ENCODE measurements at regions not wholly inside any gene's neighbourhood (a gene's known extent, or its start where the extent isn't known, plus 50 kb on each side); places are given as distances from the start of the nearest gene placed in this dataset.

DNA sequence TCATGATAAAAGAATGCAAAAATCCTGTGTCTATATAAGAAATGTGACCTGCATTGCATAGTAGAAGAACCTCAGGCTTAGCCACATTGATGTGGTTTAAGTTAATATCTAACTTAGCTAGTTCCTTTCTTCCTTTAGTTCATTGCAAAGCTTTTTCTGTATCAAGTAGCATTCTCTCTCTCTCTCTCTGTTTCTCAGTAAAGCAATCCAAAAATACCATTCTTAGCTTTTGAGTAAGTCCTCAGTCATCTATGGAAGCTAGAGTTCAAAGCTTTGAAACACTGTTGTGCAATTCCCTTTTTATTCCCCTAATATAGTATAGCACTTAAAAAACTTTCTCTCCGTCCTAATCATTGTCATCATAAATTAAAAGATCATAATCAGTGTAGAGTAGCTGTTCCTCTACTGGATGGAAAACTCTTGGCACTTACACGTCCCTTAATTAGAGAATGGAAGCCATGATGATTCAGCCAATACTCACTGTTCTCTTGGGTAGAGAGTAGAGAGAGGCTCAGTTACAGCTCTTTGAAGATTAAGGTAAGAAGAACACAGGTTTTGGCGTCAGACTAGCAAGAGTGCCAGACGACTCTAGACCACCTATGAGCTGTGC is 350.3 kb upstream of the LYPLAL1 start:
- no peak for DNase-seq (ENCODE audit: low spot score)

DNA sequence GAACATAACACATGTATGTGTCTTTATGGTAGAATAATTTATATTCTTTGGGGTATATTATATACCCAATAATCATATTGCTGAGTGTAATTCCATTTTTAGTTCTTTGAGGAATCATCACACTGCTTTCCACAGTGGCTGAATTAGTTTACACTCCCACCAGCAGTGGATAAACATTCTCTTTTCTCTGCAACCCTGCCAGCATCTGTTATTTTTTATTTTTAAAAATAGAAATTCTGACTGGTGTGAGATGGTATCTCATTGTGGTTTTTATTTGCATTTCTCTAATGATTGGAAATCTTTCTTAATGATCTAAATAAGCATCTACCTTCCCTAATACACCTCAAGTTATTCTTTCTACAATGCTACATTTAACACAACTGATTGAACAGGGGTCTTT is 346.2 kb upstream of the LYPLAL1 start:
- no peak for DNase-seq (ENCODE audit: low spot score)

DNA sequence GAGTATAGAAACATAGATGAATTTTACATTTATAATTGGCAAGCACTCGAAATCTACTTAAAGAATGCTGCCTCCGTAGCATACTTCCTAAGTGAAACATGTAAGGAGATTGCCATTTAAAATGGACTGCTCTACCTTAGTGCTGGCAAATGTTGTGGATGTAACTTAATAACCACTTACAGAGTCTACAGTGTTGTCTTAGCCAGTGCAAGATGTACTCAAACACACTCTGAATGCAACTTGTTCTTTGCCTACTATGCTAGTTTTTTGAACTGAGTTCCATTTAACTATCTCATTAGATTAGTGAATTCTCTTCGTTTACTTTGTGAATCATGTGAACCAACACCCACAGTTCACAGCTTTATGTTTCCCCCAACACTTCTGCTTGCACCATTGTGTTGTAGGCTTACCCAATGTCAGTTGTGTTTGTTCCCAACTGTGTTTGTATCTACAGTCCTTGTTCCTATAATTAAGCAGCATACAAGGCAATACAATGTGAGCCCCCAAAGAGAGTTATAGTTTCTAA is 345.5 kb upstream of the LYPLAL1 start:
- DNase-seq (ENCODE audit: low spot score), result no peak

- DNase-seq (ENCODE audit: low spot score), result no peak
Measured at GRCh38 chr1:218829097-218829496, 344.6 kb upstream of the LYPLAL1 start.

DNA sequence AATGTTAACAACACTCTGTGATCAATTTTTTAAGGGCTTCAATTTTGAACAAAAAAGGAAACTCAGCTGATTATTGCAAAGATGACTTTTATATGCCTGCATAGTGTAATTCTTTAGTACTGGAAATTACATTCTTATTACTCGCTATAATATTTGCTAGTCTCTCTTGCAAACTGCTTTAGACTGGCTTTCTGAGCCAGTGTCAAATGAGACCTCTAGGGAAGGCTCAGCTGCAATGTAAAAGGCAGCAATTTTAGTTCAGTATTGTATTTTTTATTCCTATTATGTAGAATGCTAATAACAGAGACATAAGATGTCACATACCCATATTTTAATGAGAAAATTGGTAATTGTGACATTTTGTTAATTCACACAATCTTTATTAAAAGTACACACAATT is 338.1 kb upstream of the LYPLAL1 start:
- DNase-seq (ENCODE audit: low spot score), result no peak

DNA sequence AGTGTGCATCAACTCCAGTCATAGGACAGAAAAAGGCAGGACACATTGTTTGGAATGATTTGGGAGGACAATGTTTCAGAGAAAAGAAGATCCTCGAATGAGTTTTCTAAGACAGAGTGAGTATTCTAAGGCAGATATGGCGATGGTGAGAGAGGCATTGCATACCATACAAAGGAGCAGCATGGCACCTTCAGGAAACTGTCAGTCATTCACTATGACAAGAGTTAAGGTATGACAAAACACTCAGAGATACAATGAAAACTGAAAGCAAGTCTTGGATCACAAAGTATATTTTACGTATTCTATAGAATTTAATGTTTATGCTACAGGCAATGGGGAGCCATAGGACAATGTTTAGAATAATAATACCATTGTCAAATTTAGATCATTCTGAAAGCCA is 337.4 kb upstream of the LYPLAL1 start:
- no peak for DNase-seq (ENCODE audit: low spot score)

GRCh38 chr1:218837051-218837450 is 336.6 kb upstream of the LYPLAL1 start:
- no peak for DNase-seq (ENCODE audit: low spot score)

DNA sequence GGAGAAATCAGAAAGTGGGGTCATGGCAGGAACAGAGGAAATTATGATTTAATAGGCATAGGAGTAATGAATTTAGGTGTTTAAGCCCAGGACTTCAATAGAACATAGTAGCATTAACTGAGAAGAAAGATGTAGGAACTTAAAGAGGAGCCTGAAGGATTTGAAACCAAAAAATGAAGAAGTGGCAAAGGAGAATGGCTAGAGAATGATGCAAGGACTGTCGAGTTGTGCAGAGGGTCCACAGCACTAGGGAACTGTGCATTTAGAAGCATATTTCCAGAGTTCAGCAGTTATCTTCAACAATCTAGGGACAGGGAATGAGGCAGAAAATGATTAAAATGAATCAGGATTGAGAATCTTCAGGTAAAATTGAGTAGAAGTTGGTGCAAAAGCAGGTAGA is 328.1 kb upstream of the LYPLAL1 start:
- DNase-seq (ENCODE audit: low spot score), result no peak

DNA sequence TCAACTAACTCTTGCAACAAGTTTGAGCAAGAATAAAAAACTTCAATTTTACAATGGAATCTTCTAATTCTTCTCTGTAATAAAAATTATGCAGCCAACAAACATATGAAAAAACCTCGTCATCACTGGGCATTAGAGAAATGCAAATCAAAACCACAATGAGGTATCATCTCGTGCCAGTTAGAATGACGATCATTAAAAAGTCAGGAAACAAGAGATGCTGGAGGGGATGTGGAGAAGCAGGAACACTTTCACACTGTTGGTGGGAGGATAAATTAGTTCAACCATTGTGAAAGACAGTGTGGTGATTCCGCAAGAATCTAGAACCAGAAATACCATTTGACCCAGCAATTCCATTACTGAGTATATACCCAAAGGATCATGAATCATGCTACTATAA is 327.5 kb upstream of the LYPLAL1 start:
- DNase-seq (ENCODE audit: low spot score), result no peak

DNA sequence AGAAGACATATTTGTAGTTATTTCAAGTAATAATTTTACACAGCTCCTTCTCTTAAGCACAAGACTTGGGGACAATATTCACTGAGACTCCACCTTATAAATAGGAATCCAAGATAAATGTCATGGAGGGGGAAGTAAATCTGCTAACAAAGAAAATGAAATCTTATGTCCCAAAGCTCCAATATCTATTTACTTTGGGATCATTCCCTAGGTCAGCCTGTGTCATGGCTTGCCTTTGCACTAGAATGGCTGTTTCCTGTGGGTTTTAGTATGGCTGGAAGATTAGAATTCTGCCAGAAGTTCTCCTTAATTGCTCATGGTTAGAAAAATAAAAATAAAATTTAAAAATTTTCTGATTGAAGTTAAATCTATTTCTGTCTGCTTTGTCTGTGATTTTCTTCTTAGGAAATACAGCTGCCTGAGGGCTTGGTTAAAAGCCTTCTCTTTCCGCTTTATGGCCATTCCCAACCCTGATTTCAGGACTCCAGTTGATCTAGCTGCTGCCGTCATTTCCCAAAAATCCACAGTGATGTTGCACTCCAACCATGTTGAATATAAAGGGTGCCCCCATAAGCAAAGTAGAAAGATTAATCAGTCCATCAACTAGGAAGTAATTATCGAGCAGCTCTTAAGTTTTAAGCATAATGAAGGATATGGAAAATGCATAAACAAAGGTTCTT is 326.4 kb upstream of the LYPLAL1 start:
- DNase-seq (ENCODE audit: low spot score), result no peak

DNA sequence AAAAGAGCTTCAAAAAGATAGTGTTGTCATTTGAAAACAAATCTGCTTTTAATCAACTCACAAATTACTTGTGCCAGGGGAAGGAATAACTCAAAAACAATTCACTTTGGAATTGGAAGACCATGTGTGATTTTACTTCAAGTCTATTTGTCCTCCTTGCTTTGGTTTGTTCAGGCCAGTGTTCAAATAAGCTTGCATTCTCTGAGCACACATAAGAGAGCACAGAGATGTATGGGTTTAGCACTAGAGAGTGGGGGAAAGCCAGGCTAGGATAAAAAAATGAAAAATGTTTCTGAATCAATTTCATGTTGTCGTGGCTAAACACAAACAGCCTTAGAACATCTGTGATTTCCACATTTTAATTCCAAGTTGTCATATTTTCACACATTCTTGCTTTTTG is 325.7 kb upstream of the LYPLAL1 start:
- DNase-seq (ENCODE audit: low spot score), result no peak

DNA sequence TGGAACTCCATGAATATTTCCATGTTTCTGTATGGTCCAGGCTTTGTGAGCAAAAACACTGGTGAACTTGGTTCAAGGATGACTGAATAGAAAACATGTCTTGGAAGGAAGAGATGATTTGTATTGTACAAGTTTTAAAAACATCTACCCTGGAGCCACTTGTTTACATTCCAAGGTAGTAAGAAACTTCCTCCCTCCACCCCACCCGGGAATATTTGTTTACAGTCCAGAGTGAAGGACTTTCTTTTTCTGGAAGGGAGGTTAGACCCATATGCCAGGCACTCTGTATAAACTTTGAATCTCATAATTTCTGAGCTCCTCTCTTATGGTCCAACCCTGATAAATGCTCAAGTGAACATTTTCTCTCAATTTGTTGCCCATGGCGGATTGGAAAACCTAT is 323.3 kb upstream of the LYPLAL1 start:
- no peak for DNase-seq (ENCODE audit: low spot score)

- no peak for DNase-seq (ENCODE audit: low spot score)
Measured at GRCh38 chr1:218851586-218851985, 322.1 kb upstream of the LYPLAL1 start.

DNA sequence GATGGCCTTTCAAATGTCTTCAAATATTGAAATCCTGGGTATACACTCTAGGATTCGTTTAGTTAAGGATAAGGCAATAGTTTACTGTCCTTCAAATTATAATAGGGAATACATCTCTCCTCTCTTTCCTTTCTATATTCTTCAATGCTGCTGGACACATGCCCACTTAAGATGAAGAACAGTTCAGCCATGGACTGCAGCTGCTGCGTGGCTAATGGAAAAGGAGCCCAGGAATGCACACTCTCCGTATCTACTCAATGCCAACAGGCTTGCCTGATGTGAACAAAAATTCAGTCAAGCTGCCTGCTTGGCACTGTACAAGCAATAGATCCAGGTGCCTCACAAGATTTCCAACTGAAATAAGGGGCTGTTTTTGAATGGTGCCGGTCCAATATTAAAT is 321.2 kb upstream of the LYPLAL1 start:
- no peak for DNase-seq (ENCODE audit: low spot score)

DNA sequence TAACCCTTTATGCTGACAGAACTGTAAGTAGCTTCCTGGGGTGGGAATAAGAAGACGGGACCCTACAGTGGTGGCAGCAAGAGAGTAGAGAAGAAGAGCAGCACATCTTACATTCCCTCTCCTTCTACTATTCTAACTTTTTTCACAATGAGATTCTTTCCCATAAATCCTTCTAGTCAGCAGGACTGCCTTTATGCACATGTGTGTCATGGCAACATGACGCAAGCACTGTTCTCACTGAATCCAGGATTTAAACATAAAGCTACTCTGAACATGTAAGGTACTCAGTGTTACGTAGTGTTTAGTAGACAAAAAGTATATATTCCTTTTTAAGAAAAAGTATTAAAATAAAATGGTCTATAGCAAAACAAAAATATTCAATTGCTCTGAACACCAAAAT is 309.7 kb upstream of the LYPLAL1 start:
- DNase-seq (ENCODE audit: low spot score), result no peak

DNA sequence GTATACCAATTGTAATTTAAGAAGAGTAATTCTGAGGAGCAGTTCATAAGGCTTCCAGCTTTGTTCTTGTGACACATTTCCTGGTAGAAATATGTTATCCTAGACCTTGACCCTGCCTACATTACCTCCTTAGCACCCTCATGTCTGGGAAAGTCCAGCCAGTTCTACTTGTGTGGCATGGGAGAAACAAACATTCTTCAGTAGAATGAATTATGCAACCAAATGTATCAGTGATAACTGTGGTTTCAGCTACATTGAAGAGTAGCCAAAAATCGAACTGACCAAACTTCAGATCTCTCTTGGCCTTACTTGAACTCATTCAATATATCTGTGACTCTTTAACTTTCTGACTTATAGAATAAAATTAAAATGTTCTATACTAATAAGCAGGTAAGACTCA is 308.1 kb upstream of the LYPLAL1 start:
- DNase-seq (ENCODE audit: low spot score), result no peak

GRCh38 chr1:218866507-218866906 is 307.2 kb upstream of the LYPLAL1 start:
- no peak for DNase-seq (ENCODE audit: low spot score)

- DNase-seq (ENCODE audit: low spot score), result no peak
Measured at GRCh38 chr1:218867066-218867465, 306.6 kb upstream of the LYPLAL1 start.

- no peak for DNase-seq (ENCODE audit: low spot score)
Measured at GRCh38 chr1:218867941-218868626, 305.6 kb upstream of the LYPLAL1 start.

GRCh38 chr1:218869276-218869675 is 304.4 kb upstream of the LYPLAL1 start:
- DNase-seq (ENCODE audit: low spot score), result no peak

GRCh38 chr1:218872026-218872425 is 301.7 kb upstream of the LYPLAL1 start:
- DNase-seq (ENCODE audit: low spot score), result no peak

GRCh38 chr1:218872928-218873327 is 300.8 kb upstream of the LYPLAL1 start:
- DNase-seq (ENCODE audit: low spot score), result no peak

DNA sequence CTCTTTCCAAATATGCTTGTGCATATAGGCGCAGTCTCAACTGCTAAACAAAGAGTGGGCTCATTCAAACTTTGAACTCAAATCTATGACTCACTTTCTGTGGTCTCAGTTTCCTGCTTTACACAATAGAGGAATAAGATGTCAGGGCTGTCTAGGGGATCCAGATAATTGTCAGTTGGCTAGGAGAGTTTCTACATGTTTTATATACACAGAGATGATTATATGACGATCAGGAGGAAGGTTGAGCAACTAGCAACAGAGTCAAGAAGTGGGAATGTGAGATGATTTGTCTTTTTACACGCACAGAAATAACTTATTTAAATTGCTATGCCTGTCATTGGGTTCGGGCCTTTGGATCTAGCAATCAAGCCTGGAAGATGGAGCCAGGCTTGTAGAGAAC is 299.4 kb upstream of the LYPLAL1 start:
- DNase-seq (ENCODE audit: low spot score), result no peak

All from D341Med (cell line).